Thyroid gland (tissue), 4 donors: ENCODE measurements at regions not wholly inside any gene's neighbourhood (a gene's known extent, or its start where the extent isn't known, plus 50 kb on each side); places are given as distances from the start of the nearest gene placed in this dataset.

ENCODE experiments used
- CTCF ChIP-seq, 6 experiments: fragments of 200-600 bp in 3 of 6; fragments of 450-650 bp in 3 of 6; sonication (generic) in 3 of 6; IDR thresholded peaks; one replicate each; pipeline ENCODE4 v1.5.1; 2016 to 2019; ENCODE audit warnings: antibody characterized with exemption in 6 of 6, mild to moderate bottlenecking in 2 of 6, inconsistent platforms in 1 of 6, moderate library complexity in 1 of 6
- POLR2A ChIP-seq, 2 donors: fragments of 450-650 bp; IDR thresholded peaks; one replicate each; pipeline ENCODE4 v1.6.1; 2017; ENCODE audit warnings: antibody characterized with exemption in 2 of 2, mild to moderate bottlenecking in 2 of 2, moderate library complexity in 1 of 2

DNA sequence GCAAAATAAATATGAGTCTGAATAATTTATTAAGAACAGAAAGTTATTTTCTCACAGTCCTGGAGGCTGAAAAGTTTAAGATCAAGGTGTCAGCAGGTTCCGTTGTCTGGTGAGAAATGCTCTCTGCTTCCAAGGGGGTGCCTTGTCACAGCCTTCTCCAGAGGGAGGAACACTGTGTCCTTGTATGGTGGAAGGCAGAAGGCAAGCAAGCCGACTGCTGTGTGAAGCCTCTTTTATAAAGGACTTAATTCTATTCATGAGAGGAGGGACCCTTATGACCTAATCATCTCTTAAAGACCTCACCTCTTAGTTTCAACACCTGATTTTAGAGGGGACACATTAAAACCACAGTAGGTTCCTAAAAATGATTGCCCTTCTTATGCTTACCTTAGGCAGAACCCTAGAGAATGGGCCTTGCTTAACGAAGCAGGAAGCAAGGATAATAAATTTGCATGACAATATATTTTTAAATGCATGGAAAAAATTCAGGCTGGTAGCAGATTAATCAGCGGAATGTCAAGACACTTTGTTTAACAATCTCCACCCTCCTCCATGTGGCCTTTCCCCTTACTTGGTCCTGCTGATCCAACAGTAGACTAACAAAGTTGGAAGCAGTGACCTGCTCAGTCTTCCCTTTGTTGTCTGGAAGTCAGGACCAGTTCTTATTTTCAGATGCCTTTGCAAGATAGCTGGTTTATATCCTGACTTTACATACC, 154.9 kb downstream of the DYRK2 start:
- TF ChIP-seq CTCF (IDR thresholded peaks at IDR 0.05) (no peak), POLR2A (IDR thresholded peaks at IDR 0.05) (no peak)
